ENCODE measurements at regions not wholly inside any gene's neighbourhood (a gene's known extent, or its start where the extent isn't known, plus 50 kb on each side); places are given as distances from the start of the nearest gene placed in this dataset.

GRCh38 chr13:62908321-62908720 is 1492.7 kb upstream of the PCDH20 start:
- TF ChIP-seq, protein P1, sequence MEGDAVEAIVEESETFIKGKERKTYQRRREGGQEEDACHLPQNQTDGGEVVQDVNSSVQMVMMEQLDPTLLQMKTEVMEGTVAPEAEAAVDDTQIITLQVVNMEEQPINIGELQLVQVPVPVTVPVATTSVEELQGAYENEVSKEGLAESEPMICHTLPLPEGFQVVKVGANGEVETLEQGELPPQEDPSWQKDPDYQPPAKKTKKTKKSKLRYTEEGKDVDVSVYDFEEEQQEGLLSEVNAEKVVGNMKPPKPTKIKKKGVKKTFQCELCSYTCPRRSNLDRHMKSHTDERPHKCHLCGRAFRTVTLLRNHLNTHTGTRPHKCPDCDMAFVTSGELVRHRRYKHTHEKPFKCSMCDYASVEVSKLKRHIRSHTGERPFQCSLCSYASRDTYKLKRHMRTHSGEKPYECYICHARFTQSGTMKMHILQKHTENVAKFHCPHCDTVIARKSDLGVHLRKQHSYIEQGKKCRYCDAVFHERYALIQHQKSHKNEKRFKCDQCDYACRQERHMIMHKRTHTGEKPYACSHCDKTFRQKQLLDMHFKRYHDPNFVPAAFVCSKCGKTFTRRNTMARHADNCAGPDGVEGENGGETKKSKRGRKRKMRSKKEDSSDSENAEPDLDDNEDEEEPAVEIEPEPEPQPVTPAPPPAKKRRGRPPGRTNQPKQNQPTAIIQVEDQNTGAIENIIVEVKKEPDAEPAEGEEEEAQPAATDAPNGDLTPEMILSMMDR (IDR thresholded peaks at IDR 0.05) = no peak
- TF ChIP-seq POLR2A (IDR thresholded peaks at IDR 0.05) = no peak
